ENCODE measurements at regions not wholly inside any gene's neighbourhood (a gene's known extent, or its start where the extent isn't known, plus 50 kb on each side); places are given as distances from the start of the nearest gene placed in this dataset.

GRCh38 chr10:2936816-2937215 lies 130.5 kb upstream of the PFKP start:
- H3K9me3 ChIP-seq (ENCODE audit: low read depth), result no peaks in the 10 kb centered on the region
- TF ChIP-seq EZH2 (IDR thresholded peaks at IDR 0.05; ENCODE audit: borderline replicate concordance) (no peak), EZH2phosphoT487 (IDR thresholded peaks at IDR 0.05; ENCODE audit: low read depth, severe bottlenecking, unreplicated experiment) (no peak), CTCF (IDR thresholded peaks at IDR 0.05; ENCODE audit: poor library complexity) (no peak)
- no peaks in the 10 kb centered on the region for H3K79me2 ChIP-seq
- H3K4me3 ChIP-seq, result no peak overlapping the region
- H3K36me3 ChIP-seq (replicated peaks; ENCODE audit: insufficient read depth, low read depth), result no peaks in the 10 kb centered on the region
- no peak overlapping the region for H2AFZ ChIP-seq
- H3K27ac ChIP-seq, result no peak overlapping the region
- no peak overlapping the region for H3K4me2 ChIP-seq
- no peaks in the 10 kb centered on the region for H3K4me1 ChIP-seq (ENCODE audit: insufficient read depth)
- H4K20me1 ChIP-seq (ENCODE audit: insufficient read depth, poor library complexity, severe bottlenecking), result no peaks in the 10 kb centered on the region
- H3K27me3 ChIP-seq, result no peaks in the 10 kb centered on the region
- WGBS (ENCODE audit: low lambda C conversion rate, missing lambda C conversion rate), result 58% methylated on average over 6 of the region's 6 CpGs
- DNase-seq (ENCODE audit: low spot score), result no peak
- no peaks in the 10 kb centered on the region for H3K9me2 ChIP-seq (replicated peaks; ENCODE audit: insufficient read depth)

- DNase-seq (ENCODE audit: low spot score), result no peak
- no peak overlapping the region for H2AFZ ChIP-seq
- 91% methylated on average over 39 of the region's 39 CpGs for WGBS (ENCODE audit: low lambda C conversion rate, missing lambda C conversion rate)
Measured at GRCh38 chr10:2935647-2936386, 131.5 kb upstream of the PFKP start.

GRCh38 chr10:2933924-2934323 lies 133.4 kb upstream of the PFKP start:
- H3K79me2 ChIP-seq, result no peaks in the 10 kb centered on the region
- 74% methylated on average over 7 of the region's 7 CpGs for WGBS (ENCODE audit: low lambda C conversion rate, missing lambda C conversion rate)
- no peaks in the 10 kb centered on the region for H3K9me2 ChIP-seq (replicated peaks; ENCODE audit: insufficient read depth)
- TF ChIP-seq EZH2phosphoT487 (IDR thresholded peaks at IDR 0.05; ENCODE audit: low read depth, severe bottlenecking, unreplicated experiment), result no peak
- no peak for TF ChIP-seq EZH2 (IDR thresholded peaks at IDR 0.05; ENCODE audit: borderline replicate concordance)
- TF ChIP-seq CTCF (IDR thresholded peaks at IDR 0.05; ENCODE audit: poor library complexity), result no peak
- no peak overlapping the region for H3K4me3 ChIP-seq
- no peak overlapping the region for H2AFZ ChIP-seq
- no peaks in the 10 kb centered on the region for H3K9me3 ChIP-seq (ENCODE audit: low read depth)
- H3K27ac ChIP-seq, result no peak overlapping the region
- no peaks in the 10 kb centered on the region for H3K36me3 ChIP-seq (replicated peaks; ENCODE audit: insufficient read depth, low read depth)
- H3K4me1 ChIP-seq (ENCODE audit: insufficient read depth), result no peaks in the 10 kb centered on the region
- H3K27me3 ChIP-seq, result peaks cover 4% of the 10 kb centered on the region
- H4K20me1 ChIP-seq (ENCODE audit: insufficient read depth, poor library complexity, severe bottlenecking), result no peaks in the 10 kb centered on the region
- no peak overlapping the region for H3K4me2 ChIP-seq
- DNase-seq (ENCODE audit: low spot score), result no peak

More at GRCh38 chr10:2935647-2936386, 131.5 kb upstream of the PFKP start:
- H3K9me3 ChIP-seq (ENCODE audit: low read depth), result no peaks in the 10 kb centered on the region
- H3K9me2 ChIP-seq (replicated peaks; ENCODE audit: insufficient read depth), result no peaks in the 10 kb centered on the region
- H3K4me1 ChIP-seq (ENCODE audit: insufficient read depth), result no peaks in the 10 kb centered on the region
- no peak overlapping the region for H3K4me2 ChIP-seq
- no peak for TF ChIP-seq EZH2 (IDR thresholded peaks at IDR 0.05; ENCODE audit: borderline replicate concordance)
- no peak for TF ChIP-seq CTCF (IDR thresholded peaks at IDR 0.05; ENCODE audit: poor library complexity)
- no peak for TF ChIP-seq EZH2phosphoT487 (IDR thresholded peaks at IDR 0.05; ENCODE audit: low read depth, severe bottlenecking, unreplicated experiment)
- H3K4me3 ChIP-seq, result no peak overlapping the region
- H3K36me3 ChIP-seq (replicated peaks; ENCODE audit: insufficient read depth, low read depth), result no peaks in the 10 kb centered on the region
- H3K27me3 ChIP-seq, result no peaks in the 10 kb centered on the region
- no peaks in the 10 kb centered on the region for H3K79me2 ChIP-seq
- H3K27ac ChIP-seq, result no peak overlapping the region
- no peaks in the 10 kb centered on the region for H4K20me1 ChIP-seq (ENCODE audit: insufficient read depth, poor library complexity, severe bottlenecking)
